Aorta (tissue), 5 donors: ENCODE measurements at regions not wholly inside any gene's neighbourhood (a gene's known extent, or its start where the extent isn't known, plus 50 kb on each side); places are given as distances from the start of the nearest gene placed in this dataset.

Experiments used
- ATAC-seq: fragments of 200-7000 bp; cut with Tn5 transposase; one replicate; pipeline ENCODE4 v1.9.1; 2022; ENCODE audit warnings: moderate library complexity; ENCODE audit not compliant: low FRiP score
- DNase-seq, 2 donors: peaks; one replicate each; pipeline ENCODE4 v3.0.0-alpha.2; 2020
- H3K27ac ChIP-seq, 2 donors: one replicate each; pipeline ENCODE4 v1.5.1; 2013; ENCODE audit warnings: low read length in 2 of 2, mild to moderate bottlenecking in 2 of 2, moderate library complexity in 2 of 2, control low read depth in 1 of 2, inconsistent platforms in 1 of 2, low read depth in 1 of 2
- H3K27me3 ChIP-seq, 2 donors: one replicate each; pipeline ENCODE4 v1.6.1; 2013; ENCODE audit warnings: control low read depth in 1 of 2, low read length in 1 of 2, mild to moderate bottlenecking in 1 of 2, moderate library complexity in 1 of 2; ENCODE audit not compliant: insufficient read depth in 2 of 2, control insufficient read depth in 1 of 2
- H3K36me3 ChIP-seq, 2 donors: one replicate each; pipeline ENCODE4 v1.6.1; 2013; ENCODE audit warnings: control low read depth in 1 of 2, low read length in 1 of 2, mild to moderate bottlenecking in 1 of 2; ENCODE audit not compliant: insufficient read depth in 2 of 2, control insufficient read depth in 1 of 2
- H3K4me1 ChIP-seq, 2 donors: one replicate each; pipeline ENCODE4 v1.6.1; 2013; ENCODE audit warnings: low read length in 2 of 2, control low read depth in 1 of 2, mild to moderate bottlenecking in 1 of 2, moderate library complexity in 1 of 2; ENCODE audit not compliant: insufficient read depth in 2 of 2, control insufficient read depth in 1 of 2
- H3K4me3 ChIP-seq, 2 donors: one replicate each; pipeline ENCODE4 v1.5.1; 2013; ENCODE audit warnings: low read length in 2 of 2, control low read depth in 1 of 2, mild to moderate bottlenecking in 1 of 2
- H3K9me3 ChIP-seq: one replicate; pipeline ENCODE4 v1.6.1; 2013; ENCODE audit warnings: mild to moderate bottlenecking, low read length; ENCODE audit not compliant: control insufficient read depth
- WGBS, 2 donors: extraction: QIAGEN DNeasy Blood & Tissue Kit; methylation state at CpG; one replicate each; pipeline ENCODE4 v1.1.7; 2013; 5-methylcytosine and 5-hydroxymethylcytosine counted together
- intact Hi-C, 2 donors: fragments of 100-400 bp; cut with DNase I; formaldehyde crosslinking; loops; one replicate each; pipeline versions ENCODE4 v1.14.2 to v1.15.0; 2022
- donor health status: healthy with polysubstance abuse.
- donor health status: Bipolar disorder and iron deficiency.
- donor health status: DM: no; HTN: no; CAD: no.
- donor health status: DM: no; HTN: no; CAD: no.
- donor health status: DM: yes; HTN: yes; CAD: no.

- ATAC-seq (no peak), DNase-seq (no peak)
- Histone ChIP-seq H3K4me1 (peaks cover 0 to 5% of the 10 kb centered on the region in 2 donors), H3K9me3 (no peaks in the 10 kb centered on the region), H3K4me3 (no peak overlapping the region), H3K27me3 (no peaks in the 10 kb centered on the region), H3K36me3 (peaks cover 0 to 2% of the 10 kb centered on the region in 2 donors), H3K27ac (peak overlapping the region in 1 of 2 donors; percentile 28)
- intact Hi-C loops, result no loop called here
- WGBS, 2 donors, result 33 to 34% methylated on average over 2 of the region's 2 CpGs
Measured at GRCh38 chr11:87405356-87405755, 367.6 kb downstream of the TMEM135 start.

DNA sequence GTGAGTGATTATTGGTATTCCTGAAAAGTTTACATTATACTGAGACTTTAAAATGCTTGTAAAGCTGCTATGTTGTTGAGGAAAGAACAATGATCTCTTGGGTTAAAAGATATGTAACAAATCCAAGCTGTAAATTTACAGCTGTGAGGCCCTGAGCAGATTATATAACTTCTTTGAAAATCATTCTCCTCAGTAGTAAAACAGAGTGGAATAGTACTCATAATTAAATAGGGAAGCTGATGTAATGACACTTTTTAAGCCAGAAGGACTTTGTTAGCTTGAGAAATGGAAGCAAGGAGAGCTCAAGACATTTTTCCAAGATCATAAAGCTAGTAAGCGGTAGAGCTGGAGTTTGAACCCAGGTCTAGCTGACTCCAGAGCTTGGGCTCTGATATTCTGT lies 363.9 kb downstream of the TMEM135 start:
- intact Hi-C loops, result no loop called here
- Histone ChIP-seq H3K27me3 (no peaks in the 10 kb centered on the region), H3K4me3 (no peak overlapping the region), H3K9me3 (no peaks in the 10 kb centered on the region), H3K36me3 (peaks cover 0 to 2% of the 10 kb centered on the region in 2 donors), H3K4me1 (peaks cover 0 to 5% of the 10 kb centered on the region in 2 donors), H3K27ac (no peak overlapping the region)
- WGBS, 2 donors, result 96 to 100% methylated on average over 1 of the region's 1 CpG
- no peak for ATAC-seq
- no peak for DNase-seq

DNA sequence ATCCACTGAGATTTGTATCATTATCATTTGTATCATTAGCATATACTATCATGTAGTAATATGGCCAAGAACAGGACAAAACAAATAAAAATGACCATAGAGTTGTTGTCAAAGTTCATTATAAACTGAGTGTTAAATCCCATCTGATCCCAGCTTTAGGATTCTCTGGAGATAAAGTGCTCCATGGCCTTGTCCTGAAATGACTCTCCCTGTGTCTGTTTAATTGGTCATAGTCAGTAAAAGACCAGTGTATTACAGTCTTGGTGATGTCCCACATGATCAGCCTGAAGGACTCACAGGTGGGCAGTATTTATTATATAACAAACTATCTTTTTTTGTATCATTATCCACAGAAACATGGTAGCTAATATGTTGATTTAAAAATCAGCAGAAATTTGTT lies 361.6 kb downstream of the TMEM135 start:
- no peaks in the 10 kb centered on the region for H3K36me3 ChIP-seq
- H3K4me1 ChIP-seq, result no peaks in the 10 kb centered on the region
- no peak overlapping the region for H3K27ac ChIP-seq
- intact Hi-C loops, result no loop called here
- peak; percentile 7 for ATAC-seq
- H3K4me3 ChIP-seq, result no peak overlapping the region
- H3K9me3 ChIP-seq, result no peaks in the 10 kb centered on the region
- no peak for DNase-seq
- no peaks in the 10 kb centered on the region for H3K27me3 ChIP-seq

DNA sequence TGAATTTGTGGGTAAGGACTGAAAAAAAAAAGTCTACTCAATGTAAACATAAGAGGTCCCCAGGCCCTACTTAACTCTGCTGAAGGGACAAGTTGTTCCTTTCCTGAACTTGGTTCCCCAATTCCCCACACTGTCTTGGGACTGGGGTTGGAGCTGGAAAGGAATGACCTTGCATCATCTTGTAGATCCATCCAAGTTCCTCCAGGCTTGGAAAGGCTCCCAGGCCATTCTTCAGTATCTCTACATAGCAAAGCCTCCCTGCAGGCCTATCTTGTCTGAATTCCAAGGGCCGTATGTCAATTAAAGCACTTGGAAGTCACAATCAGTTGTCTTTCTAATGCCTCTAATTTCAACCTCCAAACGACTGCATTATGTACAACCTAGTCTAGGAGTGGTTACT lies 361.2 kb downstream of the TMEM135 start:
- DNase-seq (no peak), ATAC-seq (peak; percentile 85)
- whole genome bisulfite sequencing, 2 donors, result 77 to 83% methylated on average over 2 of the region's 2 CpGs

DNA sequence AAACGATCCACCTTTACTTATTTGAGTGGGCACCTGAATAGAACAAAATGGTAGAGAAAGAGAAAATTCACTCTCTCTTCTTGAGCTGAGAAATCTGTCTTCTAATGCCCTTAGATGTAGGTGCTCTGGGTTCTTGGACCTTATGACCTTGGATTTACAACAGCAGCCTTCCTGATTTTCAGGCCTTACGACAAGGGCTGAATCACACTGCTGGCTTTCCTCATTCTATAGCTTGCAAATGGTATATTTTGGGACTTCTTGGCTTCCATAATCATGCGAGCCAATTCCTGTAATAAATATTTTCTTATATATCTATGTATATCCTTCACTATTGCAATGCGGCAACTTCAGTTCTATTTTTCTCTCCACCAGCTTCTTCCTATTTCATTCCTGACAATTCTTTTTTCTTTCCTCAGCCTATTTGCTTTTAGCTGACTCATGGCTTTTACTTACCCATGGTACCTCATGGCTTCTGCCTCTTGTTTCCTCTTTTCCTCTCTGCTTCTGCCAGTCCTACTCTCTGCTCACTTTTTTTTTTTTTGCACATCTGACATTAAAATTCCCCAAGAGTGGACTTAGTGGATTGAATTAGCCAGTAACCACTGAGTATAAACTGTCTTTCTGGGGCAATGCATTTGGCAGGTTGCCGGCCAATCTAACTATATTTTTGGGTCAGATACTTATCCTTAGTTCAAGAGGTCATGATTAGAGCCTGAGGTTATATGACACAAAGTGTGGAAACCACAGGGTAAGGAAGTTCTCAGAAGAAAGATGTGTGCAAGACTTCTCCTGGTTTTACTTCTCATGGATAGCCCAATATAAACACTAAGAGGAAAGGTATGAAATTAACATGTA lies 359.5 kb downstream of the TMEM135 start:
- intact Hi-C loops, result no loop called here
- 84 to 86% methylated on average over 5 of the region's 5 CpGs for WGBS, 2 donors
- H3K9me3 ChIP-seq, result no peaks in the 10 kb centered on the region

More for the DNA sequence above, 361.2 kb downstream of the TMEM135 start:
- Histone ChIP-seq H3K27me3 (no peaks in the 10 kb centered on the region), H3K36me3 (no peaks in the 10 kb centered on the region), H3K27ac (no peak overlapping the region), H3K4me3 (no peak overlapping the region), H3K9me3 (no peaks in the 10 kb centered on the region), H3K4me1 (no peaks in the 10 kb centered on the region)
- intact Hi-C loops, result no loop called here

GRCh38 chr11:87394924-87395323 lies 357.2 kb downstream of the TMEM135 start:
- Histone ChIP-seq H3K9me3 (no peaks in the 10 kb centered on the region), H3K27me3 (no peaks in the 10 kb centered on the region), H3K4me3 (no peak overlapping the region), H3K27ac (no peak overlapping the region), H3K4me1 (no peaks in the 10 kb centered on the region), H3K36me3 (no peaks in the 10 kb centered on the region)
- ATAC-seq, result no peak
- 90 to 91% methylated on average over 1 of the region's 1 CpG for WGBS, 2 donors
- no peak for DNase-seq
- intact Hi-C loops, result no loop called here

More for the DNA sequence above, 359.5 kb downstream of the TMEM135 start:
- Histone ChIP-seq H3K27me3 (no peaks in the 10 kb centered on the region), H3K27ac (no peak overlapping the region), H3K4me1 (no peaks in the 10 kb centered on the region), H3K36me3 (no peaks in the 10 kb centered on the region), H3K4me3 (no peak overlapping the region)
- ATAC-seq (no peak), DNase-seq (no peak)

- Histone ChIP-seq H3K9me3 (no peaks in the 10 kb centered on the region), H3K4me1 (no peaks in the 10 kb centered on the region), H3K36me3 (no peaks in the 10 kb centered on the region), H3K27me3 (no peaks in the 10 kb centered on the region), H3K27ac (no peak overlapping the region), H3K4me3 (no peak overlapping the region)
- ATAC-seq (no peak), DNase-seq (no peak)
- intact Hi-C loops, result no loop called here
Measured at GRCh38 chr11:87392665-87393064, 354.9 kb downstream of the TMEM135 start.

DNA sequence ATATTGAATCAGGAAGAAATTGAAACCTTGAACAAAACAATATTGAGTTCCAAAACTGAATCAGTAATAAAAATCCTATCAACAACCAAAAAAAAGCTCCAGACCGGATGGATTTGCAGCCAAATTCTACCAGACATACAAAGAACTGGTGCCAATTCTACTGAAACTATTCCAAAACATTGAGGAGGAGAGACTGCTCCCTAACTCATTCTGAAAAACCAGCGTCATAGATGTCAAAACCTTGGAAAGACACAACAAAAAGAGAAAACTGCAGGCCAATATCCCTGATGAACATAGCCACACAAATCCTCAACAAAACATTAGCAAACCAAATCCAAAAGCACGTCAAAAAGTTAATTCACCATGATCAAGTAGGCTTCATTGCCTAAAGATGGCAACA lies 353.8 kb downstream of the TMEM135 start:
- H3K4me3 ChIP-seq, result no peak overlapping the region
- no peaks in the 10 kb centered on the region for H3K9me3 ChIP-seq
- ATAC-seq, result peak; percentile 89
- H3K36me3 ChIP-seq, result no peaks in the 10 kb centered on the region
- intact Hi-C loops, result no loop called here
- DNase-seq, result no peak
- no peaks in the 10 kb centered on the region for H3K27me3 ChIP-seq
- H3K27ac ChIP-seq, result no peak overlapping the region
- H3K4me1 ChIP-seq, result no peaks in the 10 kb centered on the region
- 4 to 11% methylated on average over 3 of the region's 3 CpGs for WGBS, 2 donors

- Histone ChIP-seq H3K9me3 (no peaks in the 10 kb centered on the region), H3K4me1 (no peaks in the 10 kb centered on the region), H3K36me3 (no peaks in the 10 kb centered on the region), H3K4me3 (no peak overlapping the region), H3K27me3 (no peaks in the 10 kb centered on the region), H3K27ac (no peak overlapping the region)
- 27 to 49% methylated on average over 4 of the region's 4 CpGs for WGBS, 2 donors
- DNase-seq (no peak), ATAC-seq (no peak)
- intact Hi-C loops, result no loop called here
Measured at GRCh38 chr11:87384078-87384729, 346.5 kb downstream of the TMEM135 start.
